ENCODE measurements at regions not wholly inside any gene's neighbourhood (a gene's known extent, or its start where the extent isn't known, plus 50 kb on each side); places are given as distances from the start of the nearest gene placed in this dataset.

DNA sequence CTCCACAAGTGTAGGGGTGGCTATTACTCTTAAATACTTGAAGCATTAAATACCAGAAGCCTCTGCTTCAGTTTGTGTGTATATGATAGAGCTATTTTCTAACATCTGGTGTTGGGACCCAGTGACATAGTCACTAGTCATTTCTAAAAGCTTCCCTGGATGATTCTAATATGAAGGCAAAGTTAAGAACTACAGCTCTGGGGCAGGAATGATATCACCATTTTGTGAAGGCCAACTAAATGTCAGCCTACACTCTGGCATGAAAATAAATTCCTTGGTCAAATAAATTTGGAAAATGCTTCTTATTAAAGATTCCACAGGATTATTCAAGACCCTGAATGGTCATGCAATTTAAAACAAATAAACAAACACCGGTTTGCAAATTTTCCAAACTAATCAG lies 197.7 kb downstream of the PLK2 start:
- H3K27me3 Mint-ChIP-seq = peaks cover 1% of the 10 kb centered on the region
- H3K4me3 Mint-ChIP-seq = no peak overlapping the region
- H3K4me1 Mint-ChIP-seq (ENCODE audit: low read depth) = no peaks in the 10 kb centered on the region
- H3K9me3 Mint-ChIP-seq (ENCODE audit: low read depth) = no peaks in the 10 kb centered on the region
- no peaks in the 10 kb centered on the region for H3K36me3 Mint-ChIP-seq
- no peak overlapping the region for H3K27ac Mint-ChIP-seq

- Mint-ChIP-seq H3K9me3 (ENCODE audit: low read depth) (no peaks in the 10 kb centered on the region), H3K4me1 (ENCODE audit: low read depth) (no peaks in the 10 kb centered on the region), H3K27me3 (peaks cover 1% of the 10 kb centered on the region), H3K27ac (no peak overlapping the region), H3K36me3 (no peaks in the 10 kb centered on the region), H3K4me3 (no peak overlapping the region)
Observed at GRCh38 chr5:58261605-58262004, 198.3 kb downstream of the PLK2 start.

DNA sequence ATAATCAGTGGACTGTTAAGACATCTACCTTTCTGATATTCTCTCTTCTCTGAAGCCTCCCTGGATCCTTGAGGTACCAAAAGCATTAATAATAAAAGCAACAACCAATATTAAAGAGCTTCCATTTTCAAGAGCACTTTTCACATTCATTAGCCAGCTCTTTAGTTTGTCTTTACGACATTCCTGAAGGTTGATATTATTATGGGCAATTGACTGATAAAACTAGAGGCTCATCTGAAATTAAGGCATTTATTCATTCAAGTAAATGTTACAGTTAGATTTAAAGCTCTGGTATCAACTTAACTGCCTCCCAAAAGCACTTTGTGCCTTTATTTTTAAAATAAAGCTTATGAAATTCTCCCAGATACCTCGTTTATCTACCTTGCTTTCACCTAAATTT lies 199.6 kb downstream of the PLK2 start:
- no peak overlapping the region for H3K4me3 Mint-ChIP-seq
- no peaks in the 10 kb centered on the region for H3K4me1 Mint-ChIP-seq (ENCODE audit: low read depth)
- H3K36me3 Mint-ChIP-seq = no peaks in the 10 kb centered on the region
- no peak overlapping the region for H3K27ac Mint-ChIP-seq
- peaks cover 1% of the 10 kb centered on the region for H3K27me3 Mint-ChIP-seq
- no peaks in the 10 kb centered on the region for H3K9me3 Mint-ChIP-seq (ENCODE audit: low read depth)

DNA sequence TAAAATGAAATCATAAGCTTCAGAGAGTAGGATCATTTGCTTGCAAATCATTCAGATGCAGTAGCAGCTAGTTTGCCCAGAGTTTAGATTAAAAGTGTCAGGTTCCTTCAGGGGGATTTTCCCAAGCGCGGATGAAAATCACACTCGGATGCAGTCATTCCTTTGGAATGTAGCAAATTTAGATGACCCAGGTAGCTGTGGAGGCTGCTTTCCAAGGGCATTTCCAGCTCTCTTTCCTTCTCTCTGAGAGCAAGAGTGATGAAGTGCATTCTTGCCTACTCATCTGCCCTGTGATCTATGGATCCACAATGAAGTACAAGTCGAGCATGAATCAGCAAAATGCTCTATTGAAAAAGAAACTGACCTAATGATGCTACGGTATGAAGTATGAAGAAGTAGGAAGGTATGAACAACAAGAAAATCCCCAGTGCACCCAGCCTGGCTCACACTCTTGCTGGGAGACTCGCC lies 200.2 kb downstream of the PLK2 start:
- Mint-ChIP-seq H3K4me1 (ENCODE audit: low read depth) (no peaks in the 10 kb centered on the region), H3K9me3 (ENCODE audit: low read depth) (no peaks in the 10 kb centered on the region), H3K27ac (no peak overlapping the region), H3K27me3 (peaks cover 1% of the 10 kb centered on the region), H3K4me3 (no peak overlapping the region), H3K36me3 (no peaks in the 10 kb centered on the region)

GRCh38 chr5:58258984-58259684 lies 200.8 kb downstream of the PLK2 start:
- Mint-ChIP-seq H3K4me1 (ENCODE audit: low read depth) (no peaks in the 10 kb centered on the region), H3K36me3 (no peaks in the 10 kb centered on the region), H3K9me3 (ENCODE audit: low read depth) (no peaks in the 10 kb centered on the region), H3K27ac (no peak overlapping the region), H3K27me3 (peaks cover 2% of the 10 kb centered on the region), H3K4me3 (no peak overlapping the region)

DNA sequence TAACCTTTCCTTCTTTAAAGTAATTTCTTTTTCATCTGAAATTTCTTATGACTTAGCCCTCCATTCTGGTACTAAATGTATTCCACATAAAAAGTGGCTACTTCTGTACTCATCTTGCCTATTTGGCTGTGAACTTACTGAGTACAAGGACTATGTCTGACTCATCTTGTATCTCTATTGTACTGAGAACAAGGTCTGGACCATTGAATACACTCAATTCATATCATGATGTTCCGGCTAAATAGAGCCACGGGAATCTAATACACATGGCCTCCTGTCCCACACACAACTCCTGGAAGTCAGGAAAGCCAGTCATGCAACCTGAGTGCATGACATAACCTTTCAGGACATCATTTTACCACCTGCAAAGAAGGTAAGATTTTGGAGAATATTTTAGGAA lies 203.9 kb downstream of the PLK2 start:
- Mint-ChIP-seq H3K36me3 (no peaks in the 10 kb centered on the region), H3K4me1 (ENCODE audit: low read depth) (no peaks in the 10 kb centered on the region), H3K9me3 (ENCODE audit: low read depth) (no peaks in the 10 kb centered on the region), H3K27me3 (peaks cover 2% of the 10 kb centered on the region), H3K27ac (no peak overlapping the region), H3K4me3 (no peak overlapping the region)

DNA sequence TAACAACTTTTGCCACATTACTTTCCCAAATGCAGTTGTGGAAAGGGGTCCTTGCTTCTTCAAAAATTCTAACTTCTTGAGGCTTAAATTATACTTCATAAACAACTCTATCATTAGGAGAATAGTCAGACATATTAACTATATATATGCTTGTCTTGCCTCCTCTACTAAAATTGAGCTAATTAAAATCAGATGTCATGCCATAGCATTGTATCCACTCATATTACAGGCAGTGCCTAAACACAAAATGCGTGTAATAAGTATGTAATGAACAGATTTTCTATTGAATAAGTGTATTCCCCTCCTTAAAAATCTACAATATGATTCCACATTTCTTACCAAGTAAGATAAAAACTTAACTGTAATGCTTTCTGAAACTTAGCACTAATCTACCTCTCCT lies 204.5 kb downstream of the PLK2 start:
- Mint-ChIP-seq H3K27ac (no peak overlapping the region), H3K9me3 (ENCODE audit: low read depth) (no peaks in the 10 kb centered on the region), H3K36me3 (no peaks in the 10 kb centered on the region), H3K4me1 (ENCODE audit: low read depth) (no peaks in the 10 kb centered on the region), H3K4me3 (no peak overlapping the region), H3K27me3 (peaks cover 4% of the 10 kb centered on the region)

- Mint-ChIP-seq H3K9me3 (ENCODE audit: low read depth) (no peaks in the 10 kb centered on the region), H3K4me1 (ENCODE audit: low read depth) (no peaks in the 10 kb centered on the region), H3K36me3 (no peaks in the 10 kb centered on the region), H3K27ac (no peak overlapping the region), H3K27me3 (peaks cover 4% of the 10 kb centered on the region), H3K4me3 (no peak overlapping the region)
Observed at GRCh38 chr5:58248221-58248620, 211.7 kb downstream of the PLK2 start.

- Mint-ChIP-seq H3K4me3 (no peak overlapping the region), H3K4me1 (ENCODE audit: low read depth) (no peaks in the 10 kb centered on the region), H3K27ac (no peak overlapping the region), H3K36me3 (no peaks in the 10 kb centered on the region), H3K9me3 (ENCODE audit: low read depth) (no peaks in the 10 kb centered on the region), H3K27me3 (peaks cover 4% of the 10 kb centered on the region)
Observed at GRCh38 chr5:58246461-58246944, 213.4 kb downstream of the PLK2 start.

DNA sequence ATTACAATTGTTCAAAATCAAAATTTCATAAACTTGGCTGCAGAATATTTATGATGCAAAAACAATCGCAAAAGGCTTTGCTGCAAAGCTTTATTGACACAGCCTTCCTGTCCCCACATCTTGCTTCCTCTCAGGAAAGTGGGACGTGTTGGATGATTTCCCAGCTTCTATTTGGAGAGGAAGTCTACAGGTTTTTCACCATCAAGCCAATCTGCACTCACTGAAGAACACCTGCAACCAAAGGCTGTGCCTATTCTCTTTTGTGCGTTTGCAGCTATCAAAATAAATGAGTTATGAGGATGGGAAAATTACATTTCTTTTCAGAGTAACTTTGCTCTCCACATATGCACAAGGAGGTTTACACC lies 214.4 kb downstream of the PLK2 start:
- H3K4me3 Mint-ChIP-seq = no peak overlapping the region
- H3K27me3 Mint-ChIP-seq = peaks cover 3% of the 10 kb centered on the region
- H3K9me3 Mint-ChIP-seq (ENCODE audit: low read depth) = no peaks in the 10 kb centered on the region
- no peaks in the 10 kb centered on the region for H3K4me1 Mint-ChIP-seq (ENCODE audit: low read depth)
- H3K36me3 Mint-ChIP-seq = no peaks in the 10 kb centered on the region
- H3K27ac Mint-ChIP-seq = no peak overlapping the region

GRCh38 chr5:58244819-58245475 lies 214.9 kb downstream of the PLK2 start:
- Mint-ChIP-seq H3K27ac (no peak overlapping the region), H3K4me1 (ENCODE audit: low read depth) (no peaks in the 10 kb centered on the region), H3K36me3 (no peaks in the 10 kb centered on the region), H3K27me3 (peaks cover 3% of the 10 kb centered on the region), H3K4me3 (no peak overlapping the region), H3K9me3 (ENCODE audit: low read depth) (no peaks in the 10 kb centered on the region)

GRCh38 chr5:58241389-58241788 lies 218.5 kb downstream of the PLK2 start:
- Mint-ChIP-seq H3K27me3 (peaks cover 3% of the 10 kb centered on the region), H3K27ac (no peak overlapping the region), H3K4me1 (ENCODE audit: low read depth) (no peaks in the 10 kb centered on the region), H3K9me3 (ENCODE audit: low read depth) (no peaks in the 10 kb centered on the region), H3K4me3 (no peak overlapping the region), H3K36me3 (no peaks in the 10 kb centered on the region)

DNA sequence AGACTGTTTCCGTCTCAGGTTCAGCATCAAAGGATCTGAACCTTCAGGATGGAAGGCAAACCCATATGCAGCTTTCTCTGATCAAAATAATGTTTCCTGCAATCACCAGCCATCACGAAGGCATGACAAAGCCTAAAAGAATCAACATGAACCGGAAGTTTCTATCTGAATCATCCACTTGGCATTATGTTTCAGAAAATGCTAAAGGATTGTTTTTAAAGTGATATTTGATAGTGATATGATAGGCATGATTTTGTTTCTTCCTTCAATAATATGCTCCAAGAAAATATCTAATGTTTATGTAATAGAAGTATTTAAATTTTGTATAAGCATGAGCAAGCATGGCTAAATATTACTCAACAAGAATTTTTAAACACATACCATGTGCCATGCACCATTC lies 219.6 kb downstream of the PLK2 start:
- Mint-ChIP-seq H3K36me3 (no peaks in the 10 kb centered on the region), H3K4me1 (ENCODE audit: low read depth) (no peaks in the 10 kb centered on the region), H3K4me3 (no peak overlapping the region), H3K27ac (no peak overlapping the region), H3K9me3 (ENCODE audit: low read depth) (no peaks in the 10 kb centered on the region), H3K27me3 (peaks cover 1% of the 10 kb centered on the region)

- Mint-ChIP-seq H3K36me3 (no peaks in the 10 kb centered on the region), H3K4me1 (ENCODE audit: low read depth) (no peaks in the 10 kb centered on the region), H3K4me3 (no peak overlapping the region), H3K27me3 (peaks cover 3% of the 10 kb centered on the region), H3K27ac (no peak overlapping the region), H3K9me3 (ENCODE audit: low read depth) (no peaks in the 10 kb centered on the region)
Observed at GRCh38 chr5:58239731-58240130, 220.2 kb downstream of the PLK2 start.

DNA sequence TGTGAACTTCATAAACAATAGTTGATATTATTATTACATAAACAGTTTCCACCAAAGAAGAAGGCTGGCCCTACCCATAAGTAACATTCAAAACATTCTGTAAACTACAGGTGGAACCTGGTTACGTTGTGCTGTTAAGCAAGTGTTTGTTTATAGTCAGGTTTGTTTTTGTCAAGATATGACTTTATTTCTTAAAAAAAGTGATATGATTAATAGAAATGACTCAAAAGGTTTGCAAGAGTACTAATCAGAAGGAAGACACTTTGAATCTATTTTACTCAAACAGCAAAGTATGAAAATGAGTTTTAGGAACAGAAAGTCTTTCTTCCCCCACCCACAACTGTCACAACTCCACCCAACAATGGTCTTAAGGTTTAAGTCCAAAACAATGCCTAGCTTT lies 220.8 kb downstream of the PLK2 start:
- H3K4me3 Mint-ChIP-seq = no peak overlapping the region
- H3K4me1 Mint-ChIP-seq (ENCODE audit: low read depth) = no peaks in the 10 kb centered on the region
- peaks cover 3% of the 10 kb centered on the region for H3K27me3 Mint-ChIP-seq
- no peaks in the 10 kb centered on the region for H3K36me3 Mint-ChIP-seq
- no peaks in the 10 kb centered on the region for H3K9me3 Mint-ChIP-seq (ENCODE audit: low read depth)
- H3K27ac Mint-ChIP-seq = no peak overlapping the region

DNA sequence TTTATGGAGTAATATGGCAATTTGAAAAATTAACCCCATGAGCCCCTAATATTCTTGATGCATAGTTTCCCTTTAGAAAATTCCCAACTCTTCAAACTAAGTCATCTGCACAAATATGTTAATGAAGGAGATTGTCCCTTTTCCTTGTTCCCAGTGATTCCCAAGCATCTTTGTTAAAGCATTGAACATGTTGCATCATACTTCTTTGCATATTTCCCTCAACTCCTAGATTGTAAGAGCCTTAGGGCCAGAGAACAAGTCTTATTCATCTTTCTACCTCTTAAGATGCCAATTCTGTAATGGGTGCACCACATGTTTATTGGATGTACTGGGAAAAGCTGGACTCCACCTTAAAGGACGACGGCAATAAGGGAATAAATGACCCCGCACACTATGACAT lies 223.4 kb downstream of the PLK2 start:
- no peaks in the 10 kb centered on the region for H3K36me3 Mint-ChIP-seq
- no peak overlapping the region for H3K27ac Mint-ChIP-seq
- H3K9me3 Mint-ChIP-seq (ENCODE audit: low read depth) = no peaks in the 10 kb centered on the region
- no peak overlapping the region for H3K4me3 Mint-ChIP-seq
- H3K27me3 Mint-ChIP-seq = peaks cover 3% of the 10 kb centered on the region
- H3K4me1 Mint-ChIP-seq (ENCODE audit: low read depth) = no peaks in the 10 kb centered on the region
